ENCODE measurements at regions not wholly inside any gene's neighbourhood (a gene's known extent, or its start where the extent isn't known, plus 50 kb on each side); places are given as distances from the start of the nearest gene placed in this dataset.

- DNase-seq, result no peak
- no peak for ATAC-seq (ENCODE audit: poor library complexity)
- intact Hi-C loops (cut with DNase I), result no loop called here
Observed at GRCh38 chr10:131650771-131651673, 249.8 kb upstream of the PPP2R2D start.

GRCh38 chr10:131651674-131652437, 249.0 kb upstream of the PPP2R2D start:
- no peak for DNase-seq
- ATAC-seq (ENCODE audit: poor library complexity), result no peak
- intact Hi-C loops (cut with DNase I), result no loop called here

GRCh38 chr10:131652438-131653139, 248.2 kb upstream of the PPP2R2D start:
- DNase-seq (no peak), ATAC-seq (ENCODE audit: poor library complexity) (no peak)
- intact Hi-C loops (cut with DNase I), result no loop called here

GRCh38 chr10:131653140-131653539, 247.7 kb upstream of the PPP2R2D start:
- no peak for DNase-seq
- intact Hi-C loops (cut with DNase I), result no loop called here
- ATAC-seq (ENCODE audit: poor library complexity), result no peak

GRCh38 chr10:131653554-131654470, 247.0 kb upstream of the PPP2R2D start:
- intact Hi-C loops (cut with DNase I), result no loop called here
- ATAC-seq (ENCODE audit: poor library complexity) (no peak), DNase-seq (no peak)

GRCh38 chr10:131654471-131655087, 246.2 kb upstream of the PPP2R2D start:
- no peak for ATAC-seq (ENCODE audit: poor library complexity)
- DNase-seq, result no peak
- intact Hi-C loops (cut with DNase I), result no loop called here

- ATAC-seq (ENCODE audit: poor library complexity) (no peak), DNase-seq (no peak)
Observed at GRCh38 chr10:131655101-131655849, 245.5 kb upstream of the PPP2R2D start.

GRCh38 chr10:131656009-131656408, 244.8 kb upstream of the PPP2R2D start:
- no peak for DNase-seq
- ATAC-seq (ENCODE audit: poor library complexity), result no peak
- intact Hi-C loops (cut with DNase I), result no loop called here

More at GRCh38 chr10:131655101-131655849, 245.5 kb upstream of the PPP2R2D start:
- intact Hi-C loops (cut with DNase I), result no loop called here

- ATAC-seq (ENCODE audit: poor library complexity) (no peak), DNase-seq (no peak)
- intact Hi-C loops (cut with DNase I), result no loop called here
Observed at GRCh38 chr10:131656431-131656841, 244.4 kb upstream of the PPP2R2D start.

- DNase-seq, result no peak
- intact Hi-C loops (cut with DNase I), result no loop called here
Observed at GRCh38 chr10:131657318-131657984, 243.4 kb upstream of the PPP2R2D start.

GRCh38 chr10:131657985-131658330, 242.8 kb upstream of the PPP2R2D start:
- DNase-seq (no peak), ATAC-seq (ENCODE audit: poor library complexity) (no peak)
- intact Hi-C loops (cut with DNase I), result no loop called here

More at GRCh38 chr10:131657318-131657984, 243.4 kb upstream of the PPP2R2D start:
- no peak for ATAC-seq (ENCODE audit: poor library complexity)

- ATAC-seq (ENCODE audit: poor library complexity) (no peak), DNase-seq (no peak)
- intact Hi-C loops (cut with DNase I), result no loop called here
Observed at GRCh38 chr10:131658476-131659110, 242.2 kb upstream of the PPP2R2D start.

- ATAC-seq (ENCODE audit: poor library complexity), result no peak
- intact Hi-C loops (cut with DNase I), result no loop called here
- DNase-seq, result no peak
Observed at GRCh38 chr10:131660427-131660826, 240.4 kb upstream of the PPP2R2D start.

GRCh38 chr10:131662851-131663250, 238.0 kb upstream of the PPP2R2D start:
- intact Hi-C loops (cut with DNase I), result no loop called here
- DNase-seq (no peak), ATAC-seq (ENCODE audit: poor library complexity) (no peak)

- intact Hi-C loops (cut with DNase I), result no loop called here
- no peak for DNase-seq
Observed at GRCh38 chr10:131663351-131663750, 237.5 kb upstream of the PPP2R2D start.

GRCh38 chr10:131666091-131666490, 234.7 kb upstream of the PPP2R2D start:
- intact Hi-C loops (cut with DNase I), result no loop called here
- no peak for DNase-seq
- ATAC-seq (ENCODE audit: poor library complexity), result no peak

More at GRCh38 chr10:131663351-131663750, 237.5 kb upstream of the PPP2R2D start:
- no peak for ATAC-seq (ENCODE audit: poor library complexity)
